ENCODE measurements at regions not wholly inside any gene's neighbourhood (a gene's known extent, or its start where the extent isn't known, plus 50 kb on each side); places are given as distances from the start of the nearest gene placed in this dataset.

DNA sequence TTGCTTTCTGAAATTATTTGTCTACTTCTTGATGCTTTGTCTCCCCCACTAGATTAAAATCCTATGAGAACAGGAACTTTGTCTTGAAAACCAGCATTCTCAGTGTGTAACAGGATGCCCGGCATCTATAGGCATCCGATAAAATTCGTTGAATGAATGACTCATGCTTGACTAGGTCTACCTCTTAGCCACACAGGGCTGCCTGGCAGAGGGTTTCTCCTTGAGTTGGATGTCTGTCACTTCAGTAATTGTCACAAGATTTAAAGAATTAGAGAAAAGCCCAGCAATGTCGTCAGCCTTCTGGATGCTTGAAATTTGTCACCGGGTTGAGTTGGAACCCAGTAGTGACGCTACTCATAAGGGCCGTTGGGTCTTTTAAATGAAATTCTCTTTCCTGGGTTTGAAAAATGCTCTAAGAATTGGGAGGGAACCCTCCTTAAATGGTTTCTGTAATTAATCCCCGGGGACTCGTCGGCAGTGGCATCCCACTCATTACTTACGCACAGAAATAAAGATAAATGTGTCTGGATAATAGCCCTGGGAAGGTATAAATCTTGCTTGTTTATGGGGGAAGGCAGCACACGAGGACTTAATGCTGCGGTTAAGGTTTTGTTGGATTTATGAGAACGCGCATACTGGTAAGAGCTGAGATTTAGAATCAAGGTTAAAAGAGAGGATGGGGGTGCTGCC lies 194.1 kb downstream of the AACS start:
- TF ChIP-seq, protein P1, sequence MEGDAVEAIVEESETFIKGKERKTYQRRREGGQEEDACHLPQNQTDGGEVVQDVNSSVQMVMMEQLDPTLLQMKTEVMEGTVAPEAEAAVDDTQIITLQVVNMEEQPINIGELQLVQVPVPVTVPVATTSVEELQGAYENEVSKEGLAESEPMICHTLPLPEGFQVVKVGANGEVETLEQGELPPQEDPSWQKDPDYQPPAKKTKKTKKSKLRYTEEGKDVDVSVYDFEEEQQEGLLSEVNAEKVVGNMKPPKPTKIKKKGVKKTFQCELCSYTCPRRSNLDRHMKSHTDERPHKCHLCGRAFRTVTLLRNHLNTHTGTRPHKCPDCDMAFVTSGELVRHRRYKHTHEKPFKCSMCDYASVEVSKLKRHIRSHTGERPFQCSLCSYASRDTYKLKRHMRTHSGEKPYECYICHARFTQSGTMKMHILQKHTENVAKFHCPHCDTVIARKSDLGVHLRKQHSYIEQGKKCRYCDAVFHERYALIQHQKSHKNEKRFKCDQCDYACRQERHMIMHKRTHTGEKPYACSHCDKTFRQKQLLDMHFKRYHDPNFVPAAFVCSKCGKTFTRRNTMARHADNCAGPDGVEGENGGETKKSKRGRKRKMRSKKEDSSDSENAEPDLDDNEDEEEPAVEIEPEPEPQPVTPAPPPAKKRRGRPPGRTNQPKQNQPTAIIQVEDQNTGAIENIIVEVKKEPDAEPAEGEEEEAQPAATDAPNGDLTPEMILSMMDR (IDR thresholded peaks at IDR 0.05), result no peak
- TF ChIP-seq POLR2A (IDR thresholded peaks at IDR 0.05), result no peak
